Neural cell (in vitro differentiated cells): ENCODE measurements at regions not wholly inside any gene's neighbourhood (a gene's known extent, or its start where the extent isn't known, plus 50 kb on each side); places are given as distances from the start of the nearest gene placed in this dataset.

Experiments
- H2AFZ ChIP-seq: fragments of 200-600, 300-800 bp; sonication (generic), shearing (Covaris generic); 2 replicates; pipeline ENCODE4 v1.6.0; 2014; ENCODE audit warnings: low read depth, mild to moderate bottlenecking, antibody characterized with exemption, low read length, moderate library complexity
- H3F3A ChIP-seq: fragments of 200-600 bp; shearing (Covaris generic); 2 replicates; pipeline ENCODE4 v1.6.1; 2016; ENCODE audit warnings: mild to moderate bottlenecking, moderate library complexity, mixed read lengths, antibody characterized with exemption, low read length; ENCODE audit not compliant: insufficient read depth, poor library complexity, severe bottlenecking
- H3K27ac ChIP-seq: fragments of 200-600, 300-800 bp; sonication (generic), shearing (Covaris generic); 2 replicates; pipeline ENCODE4 v1.5.1; 2014; ENCODE audit warnings: mild to moderate bottlenecking, low read length, moderate library complexity
- H3K27me3 ChIP-seq: fragments of 300-800, 200-600 bp; sonication (generic), shearing (Covaris generic); 2 replicates; pipeline ENCODE4 v1.6.0; 2014; ENCODE audit warnings: mild to moderate bottlenecking, low read depth, low read length, moderate library complexity; ENCODE audit not compliant: insufficient read depth
- H3K36me3 ChIP-seq: fragments of 300-800, 200-600 bp; sonication (generic), shearing (Covaris generic); 2 replicates; pipeline ENCODE4 v1.5.1; 2014; ENCODE audit warnings: mild to moderate bottlenecking, antibody characterized with exemption, low read length, moderate library complexity; ENCODE audit not compliant: insufficient read depth
- H3K4me2 ChIP-seq: fragments of 300-800, 200-600 bp; sonication (generic), shearing (Covaris generic); 2 replicates; pipeline ENCODE4 v1.6.0; 2014; ENCODE audit warnings: mild to moderate bottlenecking, low read length
- H3K4me3 ChIP-seq: fragments of 300-800, 200-600 bp; sonication (generic), shearing (Covaris generic); 2 replicates; pipeline ENCODE4 v1.5.1; 2014; ENCODE audit warnings: mild to moderate bottlenecking, low read length, moderate library complexity
- H3K79me2 ChIP-seq: fragments of 200-600 bp; shearing (Covaris generic); replicated peaks from 2 replicates; pipeline ENCODE4 v1.6.0; 2014; ENCODE audit warnings: mild to moderate bottlenecking, low read length, moderate library complexity; ENCODE audit not compliant: insufficient read depth
- H3K9ac ChIP-seq: fragments of 300-800, 200-600 bp; sonication (generic), shearing (Covaris generic); 2 replicates; pipeline ENCODE4 v1.6.1; 2016; ENCODE audit warnings: mild to moderate bottlenecking, low read length, mixed read lengths
- H3K9me2 ChIP-seq: fragments of 200-600 bp; shearing (Covaris generic); 2 replicates; pipeline ENCODE4 v1.6.1; 2016; ENCODE audit warnings: mild to moderate bottlenecking, low read length, mixed read lengths; ENCODE audit not compliant: insufficient read depth
- H3K9me3 ChIP-seq: fragments of 200-600, 300-800 bp; sonication (generic), shearing (Covaris generic); 2 replicates; pipeline ENCODE4 v1.6.1; 2016; ENCODE audit warnings: mild to moderate bottlenecking, mixed run types, low read length, moderate library complexity, mixed read lengths
- H4K20me1 ChIP-seq: fragments of 200-600 bp; shearing (Covaris generic); 2 replicates; pipeline ENCODE4 v1.6.1; 2016; ENCODE audit warnings: mild to moderate bottlenecking, mixed run types; ENCODE audit not compliant: insufficient read depth
- EP300 ChIP-seq: fragments of 450-650 bp; conservative IDR thresholded peaks from 2 replicates; pipeline ENCODE4 v1.6.1; 2014; ENCODE audit warnings: antibody characterized with exemption, mild to moderate bottlenecking, moderate library complexity; ENCODE audit not compliant: poor library complexity, severe bottlenecking
- EZH2 ChIP-seq: fragments of 200-600, 300-800 bp; shearing (Covaris generic), sonication (generic); IDR thresholded peaks from 2 replicates; pipeline ENCODE4 v1.6.1; 2014; ENCODE audit warnings: antibody characterized with exemption, low read length, borderline replicate concordance, mild to moderate bottlenecking; ENCODE audit not compliant: insufficient read depth, poor library complexity, severe bottlenecking
- MXI1 ChIP-seq: fragments of 450-650 bp; conservative IDR thresholded peaks from 2 replicates; pipeline ENCODE4 v1.6.1; 2014; ENCODE audit warnings: antibody characterized with exemption, mild to moderate bottlenecking; ENCODE audit not compliant: poor library complexity, severe bottlenecking
- POLR2AphosphoS5 ChIP-seq: IDR thresholded peaks from 2 replicates; pipeline ENCODE4 v1.6.1; 2012
- RAD21 ChIP-seq: fragments of 450-650 bp; conservative IDR thresholded peaks from 2 replicates; pipeline ENCODE4 v1.6.1; 2014; ENCODE audit warnings: antibody characterized with exemption, mild to moderate bottlenecking, moderate library complexity
- SMC3 ChIP-seq: fragments of 450-650 bp; conservative IDR thresholded peaks from 2 replicates; pipeline ENCODE4 v1.6.1; 2014; ENCODE audit warnings: antibody characterized with exemption, mild to moderate bottlenecking, moderate library complexity; ENCODE audit not compliant: poor library complexity
- TAF1 ChIP-seq: IDR thresholded peaks from 2 replicates; pipeline ENCODE4 v1.6.1; 2012; ENCODE audit warnings: low read depth
- TF ChIP-seq, protein P1 (sequence below): IDR thresholded peaks from 2 replicates; pipeline ENCODE4 v1.6.1; 2012; ENCODE audit warnings: borderline replicate concordance
- TF ChIP-seq, protein P2 (sequence below): fragments of 450-650 bp; IDR thresholded peaks from 2 replicates; pipeline ENCODE4 v1.5.1; 2014; ENCODE audit warnings: antibody characterized with exemption, mild to moderate bottlenecking, moderate library complexity; ENCODE audit not compliant: poor library complexity, severe bottlenecking

DNA sequence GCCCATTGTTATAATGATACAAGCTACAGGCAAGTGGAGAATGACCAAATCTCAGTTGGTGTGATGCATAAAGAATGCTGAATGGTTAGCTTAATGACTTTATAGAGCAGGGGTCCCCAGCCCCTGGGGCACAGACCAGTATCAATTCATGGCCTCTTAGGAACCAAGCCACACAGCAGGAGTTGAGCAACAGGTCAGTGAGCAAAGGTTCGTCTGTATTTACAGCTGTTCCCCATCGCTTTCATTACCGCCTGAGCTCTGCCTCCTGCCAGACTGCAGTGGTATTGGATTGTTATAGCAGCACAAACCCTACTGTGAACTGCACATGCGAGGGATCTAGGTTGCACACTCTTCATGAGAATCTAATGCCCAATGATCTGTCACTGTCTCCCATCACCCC, 114.0 kb upstream of the ZFHX3 start:
- H3K9me2 ChIP-seq, result no peaks in the 10 kb centered on the region
- H3F3A ChIP-seq, result no peaks in the 10 kb centered on the region
- H2AFZ ChIP-seq, result no peak overlapping the region
- H3K36me3 ChIP-seq, result no peaks in the 10 kb centered on the region
- H3K4me3 ChIP-seq, result no peak overlapping the region
- no peaks in the 10 kb centered on the region for H4K20me1 ChIP-seq
- peaks cover 4% of the 10 kb centered on the region for H3K9me3 ChIP-seq
- H3K9ac ChIP-seq, result no peak overlapping the region
- H3K27ac ChIP-seq, result no peak overlapping the region
- H3K27me3 ChIP-seq, result no peaks in the 10 kb centered on the region
- TF ChIP-seq, protein P1, sequence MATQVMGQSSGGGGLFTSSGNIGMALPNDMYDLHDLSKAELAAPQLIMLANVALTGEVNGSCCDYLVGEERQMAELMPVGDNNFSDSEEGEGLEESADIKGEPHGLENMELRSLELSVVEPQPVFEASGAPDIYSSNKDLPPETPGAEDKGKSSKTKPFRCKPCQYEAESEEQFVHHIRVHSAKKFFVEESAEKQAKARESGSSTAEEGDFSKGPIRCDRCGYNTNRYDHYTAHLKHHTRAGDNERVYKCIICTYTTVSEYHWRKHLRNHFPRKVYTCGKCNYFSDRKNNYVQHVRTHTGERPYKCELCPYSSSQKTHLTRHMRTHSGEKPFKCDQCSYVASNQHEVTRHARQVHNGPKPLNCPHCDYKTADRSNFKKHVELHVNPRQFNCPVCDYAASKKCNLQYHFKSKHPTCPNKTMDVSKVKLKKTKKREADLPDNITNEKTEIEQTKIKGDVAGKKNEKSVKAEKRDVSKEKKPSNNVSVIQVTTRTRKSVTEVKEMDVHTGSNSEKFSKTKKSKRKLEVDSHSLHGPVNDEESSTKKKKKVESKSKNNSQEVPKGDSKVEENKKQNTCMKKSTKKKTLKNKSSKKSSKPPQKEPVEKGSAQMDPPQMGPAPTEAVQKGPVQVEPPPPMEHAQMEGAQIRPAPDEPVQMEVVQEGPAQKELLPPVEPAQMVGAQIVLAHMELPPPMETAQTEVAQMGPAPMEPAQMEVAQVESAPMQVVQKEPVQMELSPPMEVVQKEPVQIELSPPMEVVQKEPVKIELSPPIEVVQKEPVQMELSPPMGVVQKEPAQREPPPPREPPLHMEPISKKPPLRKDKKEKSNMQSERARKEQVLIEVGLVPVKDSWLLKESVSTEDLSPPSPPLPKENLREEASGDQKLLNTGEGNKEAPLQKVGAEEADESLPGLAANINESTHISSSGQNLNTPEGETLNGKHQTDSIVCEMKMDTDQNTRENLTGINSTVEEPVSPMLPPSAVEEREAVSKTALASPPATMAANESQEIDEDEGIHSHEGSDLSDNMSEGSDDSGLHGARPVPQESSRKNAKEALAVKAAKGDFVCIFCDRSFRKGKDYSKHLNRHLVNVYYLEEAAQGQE, result no peak
- no peak for TF ChIP-seq TAF1
- TF ChIP-seq, protein P2, sequence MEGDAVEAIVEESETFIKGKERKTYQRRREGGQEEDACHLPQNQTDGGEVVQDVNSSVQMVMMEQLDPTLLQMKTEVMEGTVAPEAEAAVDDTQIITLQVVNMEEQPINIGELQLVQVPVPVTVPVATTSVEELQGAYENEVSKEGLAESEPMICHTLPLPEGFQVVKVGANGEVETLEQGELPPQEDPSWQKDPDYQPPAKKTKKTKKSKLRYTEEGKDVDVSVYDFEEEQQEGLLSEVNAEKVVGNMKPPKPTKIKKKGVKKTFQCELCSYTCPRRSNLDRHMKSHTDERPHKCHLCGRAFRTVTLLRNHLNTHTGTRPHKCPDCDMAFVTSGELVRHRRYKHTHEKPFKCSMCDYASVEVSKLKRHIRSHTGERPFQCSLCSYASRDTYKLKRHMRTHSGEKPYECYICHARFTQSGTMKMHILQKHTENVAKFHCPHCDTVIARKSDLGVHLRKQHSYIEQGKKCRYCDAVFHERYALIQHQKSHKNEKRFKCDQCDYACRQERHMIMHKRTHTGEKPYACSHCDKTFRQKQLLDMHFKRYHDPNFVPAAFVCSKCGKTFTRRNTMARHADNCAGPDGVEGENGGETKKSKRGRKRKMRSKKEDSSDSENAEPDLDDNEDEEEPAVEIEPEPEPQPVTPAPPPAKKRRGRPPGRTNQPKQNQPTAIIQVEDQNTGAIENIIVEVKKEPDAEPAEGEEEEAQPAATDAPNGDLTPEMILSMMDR, result no peak
- TF ChIP-seq MXI1, result no peak
- no peak for TF ChIP-seq SMC3
- no peak for TF ChIP-seq POLR2AphosphoS5
- TF ChIP-seq EZH2, result no peak
- TF ChIP-seq EP300, result no peak
- TF ChIP-seq RAD21, result no peak
- no peaks in the 10 kb centered on the region for H3K79me2 ChIP-seq
- H3K4me2 ChIP-seq, result no peak overlapping the region

DNA sequence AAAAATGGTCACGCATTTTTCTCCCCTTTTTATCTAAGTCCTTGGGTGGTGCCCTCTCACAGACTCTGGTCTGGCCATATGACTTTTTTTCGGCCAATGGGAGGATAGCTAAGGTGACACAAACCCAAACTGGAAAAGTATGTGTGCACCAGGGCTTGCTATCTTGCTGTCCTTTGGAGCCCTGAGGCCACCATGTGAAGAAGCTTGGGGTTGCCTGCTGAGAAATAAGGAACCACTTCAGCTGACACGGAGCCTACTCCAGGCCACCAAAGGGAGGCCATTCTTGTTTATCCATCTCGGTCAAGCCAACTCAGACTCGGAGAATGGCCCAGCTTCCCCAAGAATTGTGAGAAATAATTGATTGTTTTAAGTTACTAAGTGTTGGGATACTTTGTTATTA, 111.4 kb upstream of the ZFHX3 start:
- Histone ChIP-seq H3K9ac (no peak overlapping the region), H3K4me3 (no peak overlapping the region), H3K27ac (no peak overlapping the region), H3K4me2 (no peak overlapping the region), H3K27me3 (no peaks in the 10 kb centered on the region), H3K79me2 (no peaks in the 10 kb centered on the region), H3K9me3 (peaks cover 4% of the 10 kb centered on the region), H3K36me3 (no peaks in the 10 kb centered on the region), H3F3A (no peaks in the 10 kb centered on the region), H3K9me2 (no peaks in the 10 kb centered on the region), H4K20me1 (no peaks in the 10 kb centered on the region), H2AFZ (no peak overlapping the region)
- TF ChIP-seq RAD21 (no peak), MXI1 (no peak), EP300 (no peak), SMC3 (no peak), POLR2AphosphoS5 (no peak), TAF1 (no peak), EZH2 (no peak)
- TF ChIP-seq, protein P1, result no peak
- TF ChIP-seq, protein P2, result no peak
